Hepatic stellate cell (primary cell): ENCODE measurements at regions not wholly inside any gene's neighbourhood (a gene's known extent, or its start where the extent isn't known, plus 50 kb on each side); places are given as distances from the start of the nearest gene placed in this dataset.
"Not testable (repeated sequence)": the region's sequence is repeated elsewhere in the genome, so short reads cannot be mapped to it uniquely, and the experiment has no call there.

Source experiments
- DNase-seq: peaks from one replicate; pipeline ENCODE4 v3.0.0; 2011; ENCODE audit warnings: low spot score

DNA sequence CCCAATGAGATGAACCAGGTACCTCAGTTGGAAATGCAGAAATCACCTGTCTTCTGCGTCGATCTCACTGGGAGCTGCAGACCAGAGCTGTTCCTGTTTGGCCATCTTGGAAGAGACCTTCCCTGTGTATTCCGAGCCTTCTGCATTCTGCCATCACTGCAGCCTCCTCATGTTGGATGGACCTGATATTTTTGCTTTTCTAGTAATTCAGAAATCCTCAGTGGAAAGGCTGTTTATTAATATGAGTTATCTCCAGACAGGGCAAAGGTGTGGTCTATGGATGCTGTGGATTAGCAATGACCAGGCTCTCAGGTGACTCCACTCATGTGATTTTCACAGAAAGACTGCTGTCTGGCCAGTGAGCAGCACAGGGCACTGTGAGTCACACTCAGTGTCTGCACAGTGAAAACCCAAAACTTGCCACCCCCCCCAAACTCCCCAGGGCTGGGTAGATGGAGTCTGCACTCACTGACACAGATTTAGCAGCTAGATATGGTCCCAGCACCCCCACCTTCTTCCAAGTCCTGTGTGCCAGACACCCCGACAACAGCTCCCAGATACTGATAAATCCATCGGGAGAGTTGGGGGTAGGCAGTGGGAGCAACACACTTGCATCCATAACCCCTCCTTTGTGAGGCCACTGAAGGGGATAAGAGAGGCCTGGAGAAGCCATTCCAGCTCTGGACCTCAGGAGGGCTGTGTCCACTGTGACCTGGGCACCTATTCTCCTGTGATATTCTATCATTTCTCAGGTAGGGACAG lies 75.2 kb upstream of the TOP3B start:
- no peak for DNase-seq

DNA sequence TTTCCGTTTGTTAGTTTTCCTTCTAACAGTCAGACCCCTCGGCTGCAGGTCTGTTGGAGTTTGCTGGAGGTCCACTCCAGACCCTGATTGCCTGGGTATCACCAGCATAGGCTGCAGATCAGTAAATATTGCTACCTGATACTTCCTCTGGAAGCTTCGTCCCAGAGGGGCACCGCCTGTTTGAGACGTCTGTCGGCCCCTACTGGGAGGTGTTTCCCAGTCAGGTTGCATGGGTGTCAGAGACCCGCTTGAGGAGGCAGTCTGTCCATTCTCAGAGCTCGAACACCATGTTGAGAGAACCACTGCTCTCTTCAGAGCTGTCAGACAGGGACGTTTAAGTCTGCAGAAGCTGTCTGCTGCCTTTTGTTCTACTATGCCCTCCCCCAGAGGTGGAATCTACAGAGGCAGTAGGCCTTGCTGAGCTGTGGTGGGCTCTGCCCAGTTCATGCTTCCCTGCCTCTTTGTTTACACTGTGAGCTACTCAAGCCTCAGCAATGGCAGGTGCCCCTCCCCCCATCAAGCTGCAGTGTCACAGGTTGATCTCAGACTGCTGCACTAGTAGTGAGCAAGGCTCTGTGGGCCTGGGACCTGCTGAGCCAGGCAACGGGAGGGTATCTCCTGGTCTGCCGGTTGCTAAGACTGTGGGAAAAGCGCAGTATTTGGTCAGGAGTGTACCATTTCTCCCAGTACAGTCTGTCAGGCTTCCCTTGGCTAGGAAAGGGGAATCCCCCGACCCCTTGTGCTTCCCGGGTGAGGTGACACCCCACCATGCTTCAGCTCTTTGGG lies 74.4 kb upstream of the TOP3B start:
- DNase-seq, result not testable (repeated sequence)

DNA sequence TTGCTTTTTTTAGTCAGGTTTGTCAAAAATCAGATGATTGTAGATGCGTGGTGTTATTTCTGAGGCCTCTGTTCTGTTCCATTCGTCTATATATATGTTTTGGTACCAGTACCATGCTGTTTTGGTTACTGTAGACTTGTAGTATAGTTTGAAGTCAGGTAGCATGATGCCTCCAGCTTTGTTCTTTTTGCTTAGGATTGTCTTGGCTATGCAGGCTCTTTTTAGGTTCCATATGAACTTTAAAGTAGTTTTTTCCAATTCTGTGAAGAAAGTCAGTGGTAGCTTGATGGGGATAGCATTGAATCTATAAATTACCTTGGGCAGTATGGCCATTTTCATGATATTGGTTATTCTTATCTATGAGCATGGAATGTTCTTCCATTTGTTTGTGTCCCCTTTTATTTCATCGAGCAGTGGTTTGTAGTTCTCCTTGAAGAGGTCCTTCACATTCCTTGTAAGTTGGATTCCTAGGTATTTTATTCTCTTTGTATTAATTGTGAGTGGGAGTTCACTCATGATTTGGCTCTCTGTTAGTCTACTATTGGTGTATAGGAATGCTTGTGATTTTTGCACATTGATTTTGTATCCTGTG lies 70.1 kb upstream of the TOP3B start:
- not testable (repeated sequence) for DNase-seq

DNA sequence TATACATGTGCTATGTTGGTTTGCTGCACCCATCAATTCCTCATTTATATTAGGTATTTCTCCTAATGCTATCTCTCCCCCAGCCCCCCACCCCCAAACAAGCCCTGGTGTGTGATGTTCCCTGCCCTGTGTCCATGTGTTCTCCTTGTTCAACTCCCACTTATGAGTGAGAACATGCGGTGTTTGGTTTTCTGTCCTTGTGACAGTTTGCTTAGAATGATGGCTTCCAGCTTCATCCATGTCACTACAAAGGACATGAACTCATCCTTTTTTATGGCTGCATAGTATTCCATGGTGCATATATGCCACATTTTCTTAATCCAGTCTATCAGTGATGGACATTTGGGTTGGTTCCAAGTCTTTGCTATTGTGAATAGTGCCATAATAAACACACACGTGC lies 68.4 kb upstream of the TOP3B start:
- not testable (repeated sequence) for DNase-seq

DNA sequence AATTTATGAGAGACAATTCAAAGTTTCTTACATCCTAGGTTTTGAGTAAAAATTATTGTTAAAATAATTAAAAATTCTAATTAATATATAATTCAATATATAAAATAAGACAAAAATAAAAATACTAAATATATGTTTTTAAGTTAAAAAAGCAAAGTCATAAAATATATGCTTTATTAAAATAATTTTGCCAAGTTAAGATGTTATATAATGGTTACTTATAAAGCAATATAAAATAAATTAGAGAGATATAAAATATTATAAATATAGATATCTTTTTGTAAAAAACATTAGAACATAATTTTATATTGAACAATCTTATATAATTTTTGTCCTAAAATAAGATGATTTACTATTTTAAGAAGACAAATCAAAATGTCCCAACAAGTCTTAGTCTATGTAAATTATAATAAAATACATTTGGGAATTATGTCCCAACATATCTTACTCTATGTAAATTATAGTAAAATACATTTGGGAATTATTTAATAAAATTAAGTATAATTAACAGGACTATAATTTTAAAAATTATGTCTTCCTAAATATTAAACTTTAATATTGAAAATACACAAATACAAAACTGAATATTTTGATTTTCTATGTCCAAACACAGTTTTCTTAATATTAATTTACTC lies 67.7 kb upstream of the TOP3B start:
- DNase-seq, result no peak

DNA sequence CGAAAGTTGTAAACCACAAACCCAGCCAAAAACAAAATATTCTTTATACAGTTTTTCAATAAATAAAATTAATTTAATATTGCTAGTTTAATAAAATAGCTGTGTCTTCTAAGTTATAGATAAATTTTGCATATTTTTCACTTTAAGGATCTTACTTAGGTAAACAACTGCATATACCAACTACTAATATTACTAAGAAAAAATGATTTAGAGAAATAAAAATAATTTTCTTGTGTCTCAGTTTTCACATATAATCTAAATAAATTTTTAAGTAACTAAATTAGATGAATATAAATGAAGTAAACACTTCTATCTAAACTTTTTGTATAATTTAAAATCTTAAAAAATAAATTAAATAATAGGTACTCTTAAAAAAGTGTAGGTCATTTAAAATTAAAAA lies 67.1 kb upstream of the TOP3B start:
- DNase-seq, result no peak

DNA sequence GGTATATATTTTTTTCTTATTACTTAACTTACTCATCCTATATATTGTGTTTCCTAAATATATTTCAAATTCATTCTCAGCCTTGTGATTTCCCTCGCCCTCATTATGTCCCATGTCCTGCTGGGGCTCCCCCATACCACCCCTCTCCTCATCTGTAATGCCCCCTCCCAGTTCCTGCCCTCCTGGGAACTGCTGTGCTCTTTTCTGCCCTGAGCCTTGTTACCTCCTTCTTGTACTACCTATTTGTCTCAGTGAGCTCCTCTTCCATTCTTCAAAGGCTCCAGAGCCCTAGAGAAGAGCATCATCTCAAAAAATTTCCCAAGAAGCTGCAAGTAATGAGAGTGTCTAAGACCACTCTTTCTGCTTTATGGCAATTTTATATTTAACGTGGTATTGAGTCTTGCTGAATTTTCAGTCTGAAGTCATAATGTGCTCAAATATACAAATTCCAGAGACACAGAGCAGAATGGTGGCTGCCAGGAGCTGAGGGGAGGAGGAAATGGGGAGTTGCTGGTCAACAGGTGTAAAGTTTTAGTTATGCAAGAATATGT lies 66.5 kb upstream of the TOP3B start:
- DNase-seq, result no peak

DNA sequence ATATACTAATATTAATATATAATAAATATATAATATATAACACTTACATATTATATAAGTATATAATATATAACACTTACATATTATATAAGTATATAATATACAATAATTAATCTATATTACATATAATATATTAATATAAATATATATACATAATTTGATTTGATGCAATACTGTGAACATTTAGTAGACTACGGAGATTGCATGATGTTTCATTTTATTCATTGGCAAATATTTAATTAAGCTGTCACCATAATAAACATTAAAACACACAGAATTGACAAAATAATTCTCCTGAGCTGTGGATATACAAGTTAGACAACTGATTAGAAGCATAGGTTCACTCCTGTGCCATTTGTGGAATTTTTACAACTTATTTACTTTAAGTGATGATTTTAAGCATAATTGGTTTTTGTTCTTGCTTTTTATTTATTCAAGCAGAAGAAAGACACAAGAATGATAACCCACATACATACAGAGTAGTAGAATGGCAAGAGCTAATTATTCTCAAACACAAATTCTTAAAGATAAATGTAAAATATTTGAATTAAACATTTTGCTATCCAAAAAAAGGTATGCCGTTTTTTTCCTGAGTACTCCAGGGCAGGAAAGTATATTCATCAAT lies 65.8 kb upstream of the TOP3B start:
- DNase-seq, result no peak

DNA sequence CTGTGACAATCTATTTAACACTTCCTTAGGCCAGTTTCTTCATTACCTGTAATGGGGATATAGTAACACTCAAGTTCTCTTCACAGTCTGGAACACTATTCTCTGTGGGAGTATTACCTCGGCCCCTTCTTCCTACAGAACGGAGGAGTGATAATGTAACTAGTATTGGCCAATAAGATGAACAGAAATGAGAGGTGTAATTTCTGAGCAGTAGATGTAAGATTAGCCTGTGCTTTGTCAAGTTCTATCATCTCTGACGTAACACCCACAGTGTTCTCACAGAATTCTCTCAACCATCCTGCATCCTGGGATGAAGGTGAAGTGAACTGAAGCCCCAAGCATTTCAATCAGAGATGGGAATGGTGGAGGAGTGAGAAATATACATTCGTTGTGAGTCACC lies 65.2 kb upstream of the TOP3B start:
- no peak for DNase-seq

DNA sequence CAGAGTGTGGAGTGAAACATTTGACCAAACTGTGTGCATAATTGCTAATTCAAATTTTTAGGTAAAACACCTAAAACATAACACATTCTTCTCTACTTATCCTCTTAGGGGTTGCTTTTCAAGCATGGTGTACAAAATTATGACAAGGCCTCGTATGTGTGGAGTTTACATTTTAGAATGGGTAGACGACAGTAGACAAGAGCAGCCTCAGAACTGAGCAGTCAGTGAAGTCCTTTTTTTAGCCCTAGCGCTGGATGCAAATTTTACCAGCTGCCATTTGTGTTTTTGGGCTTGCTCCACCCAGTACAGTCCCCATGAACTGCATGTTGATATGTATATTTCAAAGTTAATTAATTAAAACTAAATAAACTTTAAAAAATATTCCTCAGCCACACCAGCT lies 64.7 kb upstream of the TOP3B start:
- DNase-seq, result no peak

DNA sequence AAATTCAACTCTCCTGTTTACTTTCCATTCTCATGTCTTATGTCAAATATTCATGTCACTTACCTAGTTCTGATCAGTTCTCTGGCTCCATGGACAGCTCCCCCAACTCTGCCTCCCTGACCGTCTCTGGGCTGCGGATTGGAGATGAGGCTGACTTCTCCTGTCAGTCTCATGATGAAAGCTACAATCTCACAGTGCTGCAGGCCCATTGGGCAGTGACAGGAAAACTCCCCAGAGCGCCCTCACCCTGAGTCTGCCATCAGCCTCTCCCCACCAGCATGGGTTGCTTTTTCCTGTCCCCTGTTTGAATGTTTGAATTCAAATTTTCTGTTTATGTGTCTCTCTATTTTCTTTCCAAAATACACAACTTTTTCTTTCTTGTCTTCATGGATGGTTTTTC lies 63.8 kb upstream of the TOP3B start:
- no peak for DNase-seq

DNA sequence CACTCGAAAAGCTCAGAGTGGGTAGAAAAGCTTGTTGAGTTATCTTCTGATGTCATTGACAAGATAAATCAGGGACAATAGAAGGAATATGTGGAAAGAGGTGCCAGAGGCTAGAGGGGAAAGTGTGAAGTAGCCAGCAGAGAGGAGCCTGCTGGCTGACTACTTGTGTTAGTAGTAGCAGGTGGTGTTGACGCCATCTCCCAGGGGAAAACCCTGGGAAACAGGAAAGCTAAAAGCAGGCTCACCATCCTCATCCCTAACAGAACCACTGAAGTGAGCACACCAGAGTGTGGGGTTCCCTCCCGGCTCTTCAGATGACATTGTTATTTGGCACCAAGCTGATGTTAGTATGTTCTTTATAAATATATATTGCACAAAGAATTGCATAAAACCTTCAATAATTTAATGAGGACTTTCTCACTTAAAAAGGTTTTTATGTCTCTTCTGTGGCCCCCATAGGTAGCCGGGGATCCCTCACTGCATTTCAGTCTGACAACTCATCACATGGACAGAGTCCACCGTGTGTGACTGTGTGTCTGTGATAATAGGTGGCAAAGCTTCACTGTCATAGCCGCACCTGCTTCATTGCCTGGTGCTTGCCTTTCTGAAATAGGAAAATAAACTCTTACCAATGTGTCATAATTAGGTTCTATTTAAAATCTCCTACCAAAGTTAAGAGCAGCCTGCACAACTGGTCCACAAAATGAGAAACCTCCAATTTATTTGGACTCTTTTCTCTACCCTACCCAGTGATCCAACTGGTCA lies 63.2 kb upstream of the TOP3B start:
- no peak for DNase-seq

DNA sequence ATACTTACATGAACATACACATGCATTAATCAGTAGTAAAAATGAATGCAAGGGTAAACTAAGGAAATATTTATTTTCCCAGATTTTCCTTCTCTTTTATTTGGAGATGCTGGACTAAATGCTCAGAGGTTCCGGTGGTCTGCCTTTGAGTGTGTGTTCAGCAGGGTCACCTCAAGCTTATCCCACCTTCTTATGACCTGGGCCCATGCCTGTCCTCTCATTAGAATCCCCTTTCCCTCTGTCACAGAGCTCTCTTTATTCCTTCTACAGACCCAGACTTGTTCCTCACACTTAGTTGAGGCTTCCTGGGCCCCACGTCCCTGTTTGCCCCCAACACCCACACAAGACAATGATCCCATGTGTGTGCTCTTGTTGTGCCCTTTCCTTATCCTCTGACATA lies 61.6 kb upstream of the TOP3B start:
- DNase-seq, result no peak

DNA sequence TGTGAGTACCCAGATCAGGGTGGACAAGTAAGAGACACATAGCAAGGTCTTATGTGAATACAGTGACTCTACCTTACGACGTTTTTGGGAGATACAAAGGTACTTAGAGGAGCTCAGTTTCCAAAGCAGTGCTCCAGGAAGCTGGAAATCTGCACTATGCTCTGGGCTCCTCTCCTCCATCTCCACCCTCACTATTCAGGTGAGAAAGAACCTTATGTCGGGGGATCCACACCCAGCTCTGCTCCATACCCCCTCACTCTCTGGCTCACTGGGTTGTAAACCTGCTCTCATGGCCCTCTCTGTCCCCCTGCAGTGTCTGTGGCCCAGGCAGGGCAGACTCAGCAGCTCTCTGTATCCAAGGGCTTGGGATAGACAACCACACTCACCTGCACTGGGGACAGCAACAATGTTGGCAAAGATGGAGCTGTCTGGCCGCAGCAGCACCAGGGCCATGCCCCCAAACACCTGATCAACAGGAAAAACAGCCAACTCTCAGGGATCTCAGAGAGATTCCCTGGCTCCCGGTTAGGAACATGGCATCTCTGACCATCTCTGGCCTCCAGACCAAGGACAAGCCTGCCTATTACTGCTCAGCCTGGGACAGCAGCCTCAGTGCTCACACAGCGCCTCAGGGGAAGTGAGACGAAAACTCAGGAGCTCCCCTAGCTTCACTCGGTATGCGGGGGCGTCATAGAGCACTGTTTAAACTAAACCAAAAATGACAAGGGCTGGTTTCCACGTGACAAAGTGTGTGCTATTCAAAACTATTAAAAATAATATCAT lies 60.9 kb upstream of the TOP3B start:
- no peak for DNase-seq

DNA sequence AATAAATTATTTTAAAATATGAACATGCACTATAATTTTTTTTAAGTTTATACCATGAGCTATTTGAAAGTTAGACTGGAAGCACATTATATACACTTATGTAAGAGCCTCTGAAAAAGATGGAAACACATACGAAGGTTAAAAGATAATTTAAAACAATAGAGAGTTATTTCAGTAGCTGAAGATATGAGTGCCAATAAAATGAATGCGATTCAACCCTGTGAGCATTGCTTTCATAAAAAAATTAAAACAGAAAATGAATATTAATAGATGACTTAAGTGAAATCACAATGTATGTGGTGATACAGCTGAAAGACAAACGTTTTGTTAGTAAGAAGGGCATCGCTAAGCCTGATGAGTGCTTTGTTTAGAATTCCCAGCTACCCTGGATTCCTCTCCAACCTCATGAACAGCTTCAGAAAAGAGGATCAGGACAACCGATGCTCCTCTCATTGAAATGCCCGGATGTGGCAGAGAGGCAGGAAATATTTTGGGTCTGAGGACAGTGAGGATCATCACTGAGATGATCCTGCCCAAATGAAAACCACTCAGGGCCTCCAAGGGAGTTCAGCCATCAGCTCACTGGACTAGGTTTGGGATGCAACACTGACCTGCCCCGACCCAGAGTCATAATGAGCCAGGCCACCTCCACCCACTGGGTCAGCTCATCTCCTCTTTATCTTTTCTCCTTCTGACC lies 60.2 kb upstream of the TOP3B start:
- DNase-seq, result no peak

DNA sequence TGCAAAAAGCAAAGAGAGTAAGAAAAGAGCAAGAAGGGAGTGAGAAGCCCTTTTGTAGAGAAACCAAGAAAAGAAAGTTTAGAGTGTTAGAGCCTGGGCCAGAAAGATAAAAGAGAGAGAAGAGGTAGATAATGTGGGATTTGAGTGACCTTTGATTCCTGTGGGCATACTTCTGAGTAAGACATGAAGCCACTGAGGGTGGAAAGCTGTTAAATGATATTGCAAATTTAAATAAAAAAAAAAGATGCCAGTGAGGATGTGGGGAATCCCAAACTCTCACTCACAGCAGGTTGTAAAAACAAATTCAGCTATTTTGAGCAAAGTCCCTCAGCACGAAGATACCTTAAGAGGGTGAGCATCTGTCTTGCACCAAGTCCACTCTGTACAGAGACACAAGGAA lies 59.4 kb upstream of the TOP3B start:
- no peak for DNase-seq

DNA sequence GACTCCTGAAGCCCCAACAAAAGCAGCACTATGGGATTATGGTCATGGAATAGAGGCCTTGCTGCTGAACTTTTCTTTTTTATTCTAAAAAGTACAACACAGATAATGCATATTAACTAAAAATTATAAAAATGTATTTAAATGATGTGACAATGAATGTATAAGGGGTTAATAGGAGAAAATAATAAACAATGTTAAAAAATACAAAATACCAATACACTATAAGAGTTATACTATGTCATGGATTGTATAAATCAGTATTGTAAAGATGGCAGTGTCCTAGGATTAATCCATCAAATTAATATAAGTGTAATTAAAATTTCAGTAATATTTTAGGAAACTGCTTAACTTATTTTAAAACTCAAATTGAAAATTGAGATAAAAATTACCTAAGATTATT lies 58.3 kb upstream of the TOP3B start:
- DNase-seq, result no peak

DNA sequence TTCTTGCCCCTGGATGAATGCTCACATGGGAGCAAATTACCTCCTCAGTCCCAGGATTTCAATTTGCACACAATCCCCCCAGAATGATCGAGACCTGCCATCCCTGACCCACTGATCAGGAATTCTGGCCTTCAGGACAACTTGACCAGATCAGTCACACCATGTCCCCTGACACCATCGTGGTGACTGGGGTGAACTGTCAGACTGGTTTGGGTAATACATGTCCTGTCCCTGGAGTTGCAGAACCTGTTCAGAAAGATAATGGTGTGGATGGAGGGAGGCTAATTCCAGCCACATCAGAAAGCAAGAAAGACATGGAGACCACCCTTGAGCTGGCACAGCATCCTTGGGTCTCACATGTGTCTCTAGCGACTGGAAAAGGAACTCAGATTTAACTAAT lies 57.9 kb upstream of the TOP3B start:
- DNase-seq, result no peak

DNA sequence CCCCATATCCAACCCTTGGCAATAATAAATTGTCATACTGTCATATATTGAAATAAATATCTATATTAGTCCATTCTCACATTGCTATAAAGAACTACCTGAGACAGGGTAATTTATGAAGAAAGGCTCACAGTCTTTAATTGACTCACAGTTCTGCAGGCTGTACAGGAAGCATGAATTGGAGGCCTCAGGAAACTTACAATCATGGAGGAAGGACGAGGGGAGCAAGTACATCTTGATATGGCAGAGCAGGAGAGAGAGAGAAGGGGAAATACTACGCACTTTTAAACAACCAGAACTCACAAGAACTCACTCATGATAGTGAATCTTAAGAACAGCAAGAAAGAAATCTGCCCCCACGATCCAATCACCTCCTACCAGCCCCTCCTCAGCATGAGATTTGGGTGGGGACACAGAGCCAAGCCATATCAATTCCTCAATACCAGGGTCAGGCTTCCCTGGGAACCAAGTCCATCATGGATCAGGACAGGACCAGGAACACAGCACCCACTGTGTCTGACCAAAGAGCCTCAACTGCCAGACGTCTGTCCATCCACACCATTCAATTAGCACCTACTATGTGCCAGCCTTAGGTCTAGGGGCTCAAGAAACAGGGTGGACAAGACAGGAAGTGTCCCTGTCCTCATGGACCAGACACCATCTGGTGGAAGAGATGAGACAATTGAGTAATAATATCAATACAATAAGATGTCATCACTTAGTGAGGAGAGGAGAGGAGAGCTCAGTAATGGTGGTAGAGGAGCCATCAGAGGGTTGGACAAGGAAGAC lies 56.9 kb upstream of the TOP3B start:
- DNase-seq, result no peak
